ENCODE measurements at regions not wholly inside any gene's neighbourhood (a gene's known extent, or its start where the extent isn't known, plus 50 kb on each side); places are given as distances from the start of the nearest gene placed in this dataset.

GRCh38 chr2:185891403-185891802 is 152.8 kb downstream of the FSIP2 start:
- H3K27me3 Mint-ChIP-seq = no peaks in the 10 kb centered on the region
- H3K27ac Mint-ChIP-seq = no peak overlapping the region
- no peaks in the 10 kb centered on the region for H3K36me3 Mint-ChIP-seq (ENCODE audit: low read depth)
- H3K4me3 Mint-ChIP-seq = no peak overlapping the region
- no peak for ATAC-seq
- H3K4me1 Mint-ChIP-seq = no peaks in the 10 kb centered on the region
- peaks cover 6% of the 10 kb centered on the region for H3K9me3 Mint-ChIP-seq
- DNase-seq = no peak

- no peak overlapping the region for H3K4me3 Mint-ChIP-seq
- H3K27me3 Mint-ChIP-seq = no peaks in the 10 kb centered on the region
- no peak overlapping the region for H3K27ac Mint-ChIP-seq
- peaks cover 3% of the 10 kb centered on the region for H3K9me3 Mint-ChIP-seq
- no peaks in the 10 kb centered on the region for H3K36me3 Mint-ChIP-seq (ENCODE audit: low read depth)
- no peak for DNase-seq
- no peaks in the 10 kb centered on the region for H3K4me1 Mint-ChIP-seq
- ATAC-seq = no peak
These were observed 153.3 kb downstream of the FSIP2 start for GRCh38 chr2:185891804-185892411.

- DNase-seq (no peak), ATAC-seq (no peak)
- no peaks in the 10 kb centered on the region for H3K36me3 Mint-ChIP-seq (ENCODE audit: low read depth)
- H3K27me3 Mint-ChIP-seq = no peaks in the 10 kb centered on the region
- H3K27ac Mint-ChIP-seq = no peak overlapping the region
- H3K9me3 Mint-ChIP-seq = no peaks in the 10 kb centered on the region
- H3K4me3 Mint-ChIP-seq = no peak overlapping the region
- no peaks in the 10 kb centered on the region for H3K4me1 Mint-ChIP-seq
These were observed 153.9 kb downstream of the FSIP2 start for GRCh38 chr2:185892484-185892883.

- ATAC-seq = no peak
- H3K27me3 Mint-ChIP-seq = no peaks in the 10 kb centered on the region
These were observed 155.6 kb downstream of the FSIP2 start for GRCh38 chr2:185894223-185894622.

GRCh38 chr2:185895828-185896693 is 157.5 kb downstream of the FSIP2 start:
- H3K4me3 Mint-ChIP-seq = no peak overlapping the region
- no peaks in the 10 kb centered on the region for H3K9me3 Mint-ChIP-seq
- no peaks in the 10 kb centered on the region for H3K36me3 Mint-ChIP-seq (ENCODE audit: low read depth)
- no peaks in the 10 kb centered on the region for H3K27me3 Mint-ChIP-seq
- no peak overlapping the region for H3K27ac Mint-ChIP-seq
- ATAC-seq = no peak
- no peaks in the 10 kb centered on the region for H3K4me1 Mint-ChIP-seq
- no peak for DNase-seq

More at GRCh38 chr2:185894223-185894622, 155.6 kb downstream of the FSIP2 start:
- Mint-ChIP-seq H3K36me3 (ENCODE audit: low read depth) (no peaks in the 10 kb centered on the region), H3K4me3 (no peak overlapping the region), H3K9me3 (no peaks in the 10 kb centered on the region), H3K4me1 (no peaks in the 10 kb centered on the region), H3K27ac (no peak overlapping the region)
- DNase-seq = no peak

GRCh38 chr2:185899366-185899765 is 160.8 kb downstream of the FSIP2 start:
- no peak for ATAC-seq
- H3K36me3 Mint-ChIP-seq (ENCODE audit: low read depth) = no peaks in the 10 kb centered on the region
- no peaks in the 10 kb centered on the region for H3K4me1 Mint-ChIP-seq
- no peak overlapping the region for H3K4me3 Mint-ChIP-seq
- H3K27ac Mint-ChIP-seq = no peak overlapping the region
- DNase-seq = no peak
- no peaks in the 10 kb centered on the region for H3K9me3 Mint-ChIP-seq
- no peaks in the 10 kb centered on the region for H3K27me3 Mint-ChIP-seq

- Mint-ChIP-seq H3K36me3 (ENCODE audit: low read depth) (no peaks in the 10 kb centered on the region), H3K9me3 (peaks cover 4% of the 10 kb centered on the region), H3K4me3 (no peak overlapping the region), H3K27me3 (no peaks in the 10 kb centered on the region), H3K27ac (no peak overlapping the region), H3K4me1 (no peaks in the 10 kb centered on the region)
- ATAC-seq (no peak), DNase-seq (no peak)
These were observed 180.6 kb downstream of the FSIP2 start for GRCh38 chr2:185919155-185919554.

- no peaks in the 10 kb centered on the region for H3K36me3 Mint-ChIP-seq (ENCODE audit: low read depth)
- H3K27me3 Mint-ChIP-seq = no peaks in the 10 kb centered on the region
- H3K27ac Mint-ChIP-seq = no peak overlapping the region
- no peak for ATAC-seq
- H3K4me1 Mint-ChIP-seq = no peaks in the 10 kb centered on the region
- DNase-seq = no peak
- H3K4me3 Mint-ChIP-seq = no peak overlapping the region
- peaks cover 4% of the 10 kb centered on the region for H3K9me3 Mint-ChIP-seq
These were observed 182.6 kb downstream of the FSIP2 start for GRCh38 chr2:185921048-185921756.

- ATAC-seq (no peak), DNase-seq (no peak)
- Mint-ChIP-seq H3K4me3 (no peak overlapping the region), H3K27ac (no peak overlapping the region), H3K4me1 (no peaks in the 10 kb centered on the region), H3K9me3 (no peaks in the 10 kb centered on the region), H3K27me3 (no peaks in the 10 kb centered on the region), H3K36me3 (ENCODE audit: low read depth) (no peaks in the 10 kb centered on the region)
These were observed 195.6 kb downstream of the FSIP2 start for GRCh38 chr2:185934232-185934631.

- ATAC-seq = no peak
- peaks cover 21% of the 10 kb centered on the region for H3K9me3 Mint-ChIP-seq
These were observed 201.3 kb downstream of the FSIP2 start for GRCh38 chr2:185939858-185940257.

GRCh38 chr2:185942855-185943254 is 204.3 kb downstream of the FSIP2 start:
- H3K4me1 Mint-ChIP-seq = no peaks in the 10 kb centered on the region
- H3K4me3 Mint-ChIP-seq = no peak overlapping the region
- DNase-seq (no peak), ATAC-seq (no peak)
- peaks cover 24% of the 10 kb centered on the region for H3K9me3 Mint-ChIP-seq
- H3K27ac Mint-ChIP-seq = no peak overlapping the region
- no peaks in the 10 kb centered on the region for H3K27me3 Mint-ChIP-seq
- H3K36me3 Mint-ChIP-seq (ENCODE audit: low read depth) = peaks cover 20% of the 10 kb centered on the region

More at GRCh38 chr2:185939858-185940257, 201.3 kb downstream of the FSIP2 start:
- H3K4me3 Mint-ChIP-seq = no peak overlapping the region
- no peak overlapping the region for H3K27ac Mint-ChIP-seq
- DNase-seq = no peak
- H3K27me3 Mint-ChIP-seq = no peaks in the 10 kb centered on the region
- peaks cover 16% of the 10 kb centered on the region for H3K36me3 Mint-ChIP-seq (ENCODE audit: low read depth)
- no peaks in the 10 kb centered on the region for H3K4me1 Mint-ChIP-seq

- H3K27ac Mint-ChIP-seq = no peak overlapping the region
These were observed 209.1 kb downstream of the FSIP2 start for GRCh38 chr2:185947722-185948121.

GRCh38 chr2:185952100-185952499 is 213.5 kb downstream of the FSIP2 start:
- Mint-ChIP-seq H3K4me1 (no peaks in the 10 kb centered on the region), H3K27ac (no peak overlapping the region), H3K4me3 (no peak overlapping the region), H3K36me3 (ENCODE audit: low read depth) (peaks cover 6% of the 10 kb centered on the region), H3K27me3 (no peaks in the 10 kb centered on the region), H3K9me3 (peaks cover 4% of the 10 kb centered on the region)
- no peak for DNase-seq
- no peak for ATAC-seq

More at GRCh38 chr2:185947722-185948121, 209.1 kb downstream of the FSIP2 start:
- Mint-ChIP-seq H3K4me3 (no peak overlapping the region), H3K36me3 (ENCODE audit: low read depth) (peaks cover 22% of the 10 kb centered on the region), H3K9me3 (peaks cover 19% of the 10 kb centered on the region), H3K27me3 (no peaks in the 10 kb centered on the region), H3K4me1 (no peaks in the 10 kb centered on the region)
- no peak for ATAC-seq
- no peak for DNase-seq

- ATAC-seq = no peak
- Mint-ChIP-seq H3K4me3 (no peak overlapping the region), H3K27me3 (peaks cover 1% of the 10 kb centered on the region), H3K4me1 (no peaks in the 10 kb centered on the region), H3K9me3 (peaks cover 11% of the 10 kb centered on the region), H3K27ac (no peak overlapping the region), H3K36me3 (ENCODE audit: low read depth) (peaks cover 6% of the 10 kb centered on the region)
- DNase-seq = no peak
These were observed 215.8 kb downstream of the FSIP2 start for GRCh38 chr2:185954389-185954788.

GRCh38 chr2:185955050-185955449 is 216.4 kb downstream of the FSIP2 start:
- ATAC-seq (no peak), DNase-seq (no peak)
- no peak overlapping the region for H3K4me3 Mint-ChIP-seq
- H3K27me3 Mint-ChIP-seq = peaks cover 1% of the 10 kb centered on the region
- H3K36me3 Mint-ChIP-seq (ENCODE audit: low read depth) = peaks cover 4% of the 10 kb centered on the region
- no peak overlapping the region for H3K27ac Mint-ChIP-seq
- peaks cover 15% of the 10 kb centered on the region for H3K9me3 Mint-ChIP-seq
- H3K4me1 Mint-ChIP-seq = no peaks in the 10 kb centered on the region

All from activated naive CD8-positive, alpha-beta T cell treated with anti-CD3 and anti-CD28 coated beads, Interleukin-2, amount 50 U/mL, for 24 hours (primary cell).